HL-60 (cell line): ENCODE measurements at regions not wholly inside any gene's neighbourhood (a gene's known extent, or its start where the extent isn't known, plus 50 kb on each side); places are given as distances from the start of the nearest gene placed in this dataset.

Experiments
- DNase-seq, 2 experiments: peaks; one replicate each; pipeline ENCODE4 v3.0.0-alpha.2; 2010 to 2020; ENCODE audit warnings: low read depth in 1 of 2, low spot score in 1 of 2
- H3K27ac ChIP-seq: fragments of 250-450 bp; sonication (Bioruptor Pico); replicated peaks from 2 replicates; pipeline ENCODE4 v1.5.1; 2020; ENCODE audit warnings: mild to moderate bottlenecking, moderate library complexity
- H3K27me3 ChIP-seq: fragments of 250-450 bp; sonication (Bioruptor Pico); 2 replicates; pipeline ENCODE4 v1.5.1; 2021; ENCODE audit warnings: mild to moderate bottlenecking, moderate library complexity; ENCODE audit not compliant: insufficient read depth, poor library complexity, severe bottlenecking
- H3K4me3 ChIP-seq: replicated peaks from 2 replicates; pipeline ENCODE4 v1.5.1; 2011; ENCODE audit warnings: mild to moderate bottlenecking, control low read depth, low read length; ENCODE audit not compliant: insufficient read depth
- CTCF ChIP-seq: IDR thresholded peaks from one replicate; pipeline ENCODE4 v1.5.1; 2011; ENCODE audit warnings: low read length, control low read depth, inconsistent platforms; ENCODE audit not compliant: insufficient read depth
- GABPA ChIP-seq: IDR thresholded peaks from 2 replicates; pipeline ENCODE4 v1.6.1; 2012; ENCODE audit warnings: low read depth
- POLR2AphosphoS5 ChIP-seq: IDR thresholded peaks from 2 replicates; pipeline ENCODE4 v1.6.1; 2012; ENCODE audit warnings: low read depth
- REST ChIP-seq: IDR thresholded peaks from 2 replicates; pipeline ENCODE4 v1.6.1; 2012; ENCODE audit warnings: low read depth; ENCODE audit not compliant: insufficient replicate concordance
- SPI1 ChIP-seq: IDR thresholded peaks from 2 replicates; pipeline ENCODE4 v1.6.1; 2012; ENCODE audit warnings: low read depth, mild to moderate bottlenecking, borderline replicate concordance

- Histone ChIP-seq H3K27me3 (no peaks in the 10 kb centered on the region), H3K27ac (no peak overlapping the region), H3K4me3 (no peak overlapping the region)
- TF ChIP-seq POLR2AphosphoS5 = no peak
- no peak for DNase-seq
These were observed 61.9 kb upstream of the SMNDC1 start for GRCh38 chr10:110366635-110367034.

GRCh38 chr10:110368002-110368401 is 63.3 kb upstream of the SMNDC1 start:
- H3K27ac ChIP-seq = no peak overlapping the region
- H3K27me3 ChIP-seq = no peaks in the 10 kb centered on the region
- no peak for DNase-seq
- no peak overlapping the region for H3K4me3 ChIP-seq
- no peak for TF ChIP-seq SPI1

- no peaks in the 10 kb centered on the region for H3K27me3 ChIP-seq
- TF ChIP-seq GABPA = no peak
- no peak for TF ChIP-seq REST
- no peak for TF ChIP-seq CTCF
- no peak for TF ChIP-seq POLR2AphosphoS5
- no peak for TF ChIP-seq SPI1
- no peak for DNase-seq
- no peak overlapping the region for H3K27ac ChIP-seq
- H3K4me3 ChIP-seq = no peak overlapping the region
These were observed 63.8 kb upstream of the SMNDC1 start for GRCh38 chr10:110368556-110368955.

GRCh38 chr10:110370006-110370405 is 65.3 kb upstream of the SMNDC1 start:
- H3K27ac ChIP-seq = no peak overlapping the region
- no peak overlapping the region for H3K4me3 ChIP-seq
- no peak for TF ChIP-seq SPI1
- no peak for TF ChIP-seq GABPA
- no peak for TF ChIP-seq REST
- no peak for TF ChIP-seq POLR2AphosphoS5
- TF ChIP-seq CTCF = no peak
- H3K27me3 ChIP-seq = no peaks in the 10 kb centered on the region
- no peak for DNase-seq

- TF ChIP-seq REST = no peak
- TF ChIP-seq CTCF = no peak
- TF ChIP-seq POLR2AphosphoS5 = no peak
- TF ChIP-seq GABPA = no peak
- TF ChIP-seq SPI1 = no peak
These were observed 67.9 kb upstream of the SMNDC1 start for GRCh38 chr10:110372656-110373055.

More at GRCh38 chr10:110372656-110373055, 67.9 kb upstream of the SMNDC1 start:
- Histone ChIP-seq H3K4me3 (no peak overlapping the region), H3K27ac (no peak overlapping the region), H3K27me3 (no peaks in the 10 kb centered on the region)
- no peak for DNase-seq
